ENCODE measurements at regions not wholly inside any gene's neighbourhood (a gene's known extent, or its start where the extent isn't known, plus 50 kb on each side); places are given as distances from the start of the nearest gene placed in this dataset.

GRCh38 chr20:48195121-48195870 is 410.0 kb upstream of the SULF2 start:
- no peak for DNase-seq

GRCh38 chr20:48194583-48194982 is 409.3 kb upstream of the SULF2 start:
- no peak for DNase-seq

GRCh38 chr20:48193627-48194425 is 408.5 kb upstream of the SULF2 start:
- DNase-seq: no peak

- DNase-seq: no peak
Observed at GRCh38 chr20:48192109-48192508, 406.8 kb upstream of the SULF2 start.

GRCh38 chr20:48191200-48191599 is 405.9 kb upstream of the SULF2 start:
- DNase-seq: peak; percentile 11

- no peak for DNase-seq
Observed at GRCh38 chr20:48190757-48191156, 405.5 kb upstream of the SULF2 start.

GRCh38 chr20:48189181-48189580 is 403.9 kb upstream of the SULF2 start:
- DNase-seq: peak; percentile 50

DNA sequence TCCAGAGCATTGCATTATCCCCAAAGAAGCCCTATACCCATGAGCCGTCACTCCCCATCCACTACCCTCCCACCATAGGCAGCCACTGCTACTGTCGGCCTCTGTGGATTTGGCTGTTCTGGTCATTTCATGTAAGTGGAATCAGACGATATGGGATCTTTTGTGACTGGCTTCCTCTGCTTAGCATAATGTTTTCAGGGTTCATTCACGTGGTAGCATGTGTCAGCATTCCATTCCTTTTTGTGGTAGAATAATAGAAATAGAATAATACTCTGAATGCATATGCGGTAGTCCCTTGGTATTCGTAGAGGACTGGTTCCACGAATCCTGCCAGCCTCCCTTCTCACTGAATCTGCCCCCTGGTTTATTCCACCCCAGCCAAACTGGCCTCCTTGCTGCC is 402.6 kb upstream of the SULF2 start:
- DNase-seq: no peak

DNA sequence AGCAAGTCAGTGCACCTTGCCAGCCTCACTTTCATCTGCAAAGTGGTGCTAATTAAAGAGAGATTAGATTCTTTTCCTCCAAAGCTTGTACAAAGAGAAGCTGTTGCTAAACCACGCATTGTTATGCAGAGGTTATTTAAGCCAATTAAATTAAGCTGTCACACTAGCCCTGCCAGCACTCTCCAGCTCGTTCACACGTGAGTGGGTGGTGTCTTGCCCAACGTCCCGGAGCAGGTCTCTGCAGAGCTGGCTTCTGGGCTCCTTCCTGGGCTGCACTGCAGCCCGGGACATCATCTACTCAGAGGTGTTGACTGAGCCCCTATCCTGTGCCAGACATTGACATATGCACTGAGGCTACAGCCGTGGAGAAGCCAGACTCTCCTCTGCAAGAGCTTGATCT is 401.6 kb upstream of the SULF2 start:
- no peak for DNase-seq

GRCh38 chr20:48186447-48186846 is 401.2 kb upstream of the SULF2 start:
- peak; percentile 22 for DNase-seq

DNA sequence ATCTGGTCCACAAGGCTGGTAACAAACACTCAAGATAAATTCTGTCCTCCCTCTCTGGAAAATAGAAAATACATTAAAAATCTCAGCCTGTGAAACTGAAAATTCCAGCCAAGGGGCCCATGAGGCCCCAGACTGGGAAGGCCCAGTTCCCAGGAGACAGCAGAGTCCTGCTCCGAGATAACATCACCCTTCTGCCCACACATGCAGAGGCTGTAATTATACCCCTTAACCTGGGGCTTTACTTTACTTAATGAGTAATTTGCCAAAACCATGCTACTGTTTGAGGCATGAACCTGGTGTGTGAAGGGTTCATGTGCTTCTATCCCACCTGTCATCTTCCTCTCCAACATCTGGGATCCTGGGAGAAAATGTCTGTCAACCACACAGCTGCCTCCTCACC is 398.9 kb upstream of the SULF2 start:
- DNase-seq: no peak

DNA sequence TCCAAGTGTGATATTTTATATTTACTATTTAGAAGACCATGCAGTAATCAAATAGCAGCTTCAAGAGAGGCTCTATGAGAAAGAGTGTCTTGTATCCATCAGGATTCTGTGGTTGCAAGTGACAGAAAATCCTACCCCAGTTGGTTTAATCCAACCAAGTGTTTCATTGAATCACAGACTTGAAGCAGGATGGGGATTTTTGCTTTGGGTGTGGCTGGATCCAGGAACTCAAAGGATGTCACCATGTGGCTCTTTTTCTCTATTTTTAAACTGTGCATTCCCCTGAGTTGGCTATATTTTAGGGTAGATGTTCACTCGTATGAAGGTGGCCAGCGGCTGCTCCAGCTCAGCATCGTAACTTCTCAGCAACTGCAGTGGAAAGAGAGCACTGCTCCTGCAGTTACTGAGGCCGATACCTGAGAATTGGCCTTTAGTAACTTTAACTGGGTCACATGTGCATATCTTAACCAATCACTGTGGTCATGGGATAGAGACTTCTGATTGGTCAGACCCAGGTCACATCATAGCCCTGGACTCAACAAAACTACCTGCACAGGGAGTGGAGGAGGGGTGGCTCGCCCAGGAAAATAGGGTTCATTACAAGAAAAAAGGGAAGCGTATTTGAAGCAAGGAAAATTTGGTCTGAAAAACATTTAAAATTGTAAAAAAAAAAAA is 396.1 kb upstream of the SULF2 start:
- no peak for DNase-seq

GRCh38 chr20:48180618-48181017 is 395.3 kb upstream of the SULF2 start:
- peak; percentile 21 for DNase-seq

DNA sequence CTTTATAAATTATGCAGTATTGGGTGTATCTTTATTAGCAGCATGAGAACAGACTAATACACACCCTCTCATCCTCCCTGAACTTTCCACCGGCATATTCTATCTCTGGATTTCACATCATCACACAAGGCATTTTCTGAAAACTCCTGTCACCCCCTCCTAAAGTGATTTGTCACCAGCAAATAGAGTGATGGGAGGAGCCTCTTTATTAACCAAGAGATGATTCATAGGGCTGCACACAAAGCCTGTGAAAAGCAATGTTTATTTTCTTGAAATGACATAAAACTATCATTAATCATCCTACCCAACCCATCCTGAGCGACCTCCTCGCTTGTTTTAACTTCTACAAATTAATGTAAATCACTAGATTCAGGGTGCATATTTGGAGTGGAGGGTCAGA is 394.7 kb upstream of the SULF2 start:
- peak; percentile 21 for DNase-seq

DNA sequence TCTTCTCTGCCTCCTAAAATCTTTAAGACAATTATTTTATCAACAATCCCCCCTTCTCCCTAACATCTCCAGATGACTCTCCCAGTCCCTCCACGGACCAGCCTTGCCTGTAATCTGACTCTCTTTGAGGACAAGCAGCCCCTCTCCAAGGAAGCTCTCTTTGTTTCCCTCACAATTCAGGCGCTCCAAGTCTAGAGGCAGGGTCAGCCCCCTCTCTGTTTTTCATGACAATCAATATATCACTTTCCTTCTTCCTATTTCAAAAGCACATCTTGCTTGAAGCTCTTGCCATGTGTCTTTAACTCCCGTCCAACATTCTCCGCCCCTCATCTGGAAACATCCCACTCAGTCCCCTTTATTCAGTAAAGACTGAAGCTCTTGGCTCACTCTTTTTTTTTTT is 393.4 kb upstream of the SULF2 start:
- no peak for DNase-seq

- no peak for DNase-seq
Observed at GRCh38 chr20:48177058-48177457, 391.8 kb upstream of the SULF2 start.

DNA sequence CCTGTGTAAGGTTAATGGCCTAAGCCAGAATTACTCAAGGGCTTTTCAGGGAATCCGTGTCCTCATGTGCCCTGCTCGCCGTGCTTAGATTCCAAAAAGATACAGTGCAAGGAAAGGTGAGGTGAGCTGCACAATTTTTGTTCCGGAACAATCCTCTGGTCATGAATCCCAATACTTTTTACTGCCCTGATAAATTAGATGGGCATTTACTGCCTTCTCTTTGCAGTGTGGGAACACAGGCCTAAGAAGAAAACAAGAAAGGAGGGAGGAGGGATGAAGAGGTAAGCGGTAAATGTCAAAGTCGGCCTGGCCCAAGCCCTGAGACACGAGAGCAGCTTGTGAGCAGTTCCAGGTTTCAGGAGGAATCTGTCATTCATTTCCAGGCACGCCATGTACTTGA is 390.9 kb upstream of the SULF2 start:
- no peak for DNase-seq

GRCh38 chr20:48175261-48175660 is 390.0 kb upstream of the SULF2 start:
- DNase-seq: no peak

- no peak for DNase-seq
Observed at GRCh38 chr20:48172357-48172702, 387.0 kb upstream of the SULF2 start.

GRCh38 chr20:48171626-48172356 is 386.5 kb upstream of the SULF2 start:
- DNase-seq: no peak

DNA sequence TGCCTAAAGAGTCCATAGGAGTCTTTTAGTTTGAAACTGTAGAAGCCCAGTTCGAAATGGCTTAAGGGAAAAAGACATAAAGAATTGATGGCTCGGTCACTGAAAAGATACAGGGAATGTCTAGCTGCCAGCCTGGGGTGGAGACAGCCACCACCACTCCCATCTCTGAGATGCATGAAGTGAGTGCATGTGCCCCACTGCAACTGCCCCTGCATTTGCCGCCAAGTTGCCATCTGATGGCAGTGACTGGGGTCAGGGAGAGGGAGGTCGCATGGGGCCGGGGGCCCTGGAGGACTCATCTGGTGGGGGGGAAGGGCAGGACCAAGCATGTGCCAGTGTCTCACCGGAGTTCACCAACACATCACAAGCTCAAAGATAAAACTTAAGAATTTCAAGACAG is 385.8 kb upstream of the SULF2 start:
- no peak for DNase-seq

- no peak for DNase-seq
Observed at GRCh38 chr20:48170625-48171024, 385.3 kb upstream of the SULF2 start.

- no peak for DNase-seq
Observed at GRCh38 chr20:48169650-48170225, 384.5 kb upstream of the SULF2 start.

All from dermis blood vessel endothelial cell (primary cell).